ENCODE measurements at regions not wholly inside any gene's neighbourhood (a gene's known extent, or its start where the extent isn't known, plus 50 kb on each side); places are given as distances from the start of the nearest gene placed in this dataset.
"Not testable (repeated sequence)": the region's sequence is repeated elsewhere in the genome, so short reads cannot be mapped to it uniquely, and the experiment has no call there.

DNA sequence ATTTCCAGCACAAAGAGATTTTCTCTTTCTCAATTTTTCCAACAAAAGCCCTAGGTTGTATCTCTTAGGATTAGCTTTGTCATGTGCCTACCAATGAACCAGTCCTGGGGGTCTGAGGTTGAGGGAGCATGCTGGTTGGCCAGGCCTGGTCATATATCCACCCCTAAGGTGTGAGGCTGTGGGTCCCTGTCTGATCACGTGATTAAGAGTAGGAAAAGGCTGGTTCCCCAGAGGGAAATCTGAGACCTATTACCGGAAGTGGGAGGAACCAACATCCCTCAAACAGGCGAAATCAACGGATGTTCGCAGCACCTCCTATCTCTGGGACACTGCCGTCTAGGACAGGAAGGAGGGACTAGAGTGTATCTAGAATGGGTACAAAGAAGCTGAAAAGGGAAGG lies 185.7 kb upstream of the IRX5 start:
- DNase-seq (ENCODE audit: extremely low read depth, low read depth) = no peak
- TF ChIP-seq, protein P1, sequence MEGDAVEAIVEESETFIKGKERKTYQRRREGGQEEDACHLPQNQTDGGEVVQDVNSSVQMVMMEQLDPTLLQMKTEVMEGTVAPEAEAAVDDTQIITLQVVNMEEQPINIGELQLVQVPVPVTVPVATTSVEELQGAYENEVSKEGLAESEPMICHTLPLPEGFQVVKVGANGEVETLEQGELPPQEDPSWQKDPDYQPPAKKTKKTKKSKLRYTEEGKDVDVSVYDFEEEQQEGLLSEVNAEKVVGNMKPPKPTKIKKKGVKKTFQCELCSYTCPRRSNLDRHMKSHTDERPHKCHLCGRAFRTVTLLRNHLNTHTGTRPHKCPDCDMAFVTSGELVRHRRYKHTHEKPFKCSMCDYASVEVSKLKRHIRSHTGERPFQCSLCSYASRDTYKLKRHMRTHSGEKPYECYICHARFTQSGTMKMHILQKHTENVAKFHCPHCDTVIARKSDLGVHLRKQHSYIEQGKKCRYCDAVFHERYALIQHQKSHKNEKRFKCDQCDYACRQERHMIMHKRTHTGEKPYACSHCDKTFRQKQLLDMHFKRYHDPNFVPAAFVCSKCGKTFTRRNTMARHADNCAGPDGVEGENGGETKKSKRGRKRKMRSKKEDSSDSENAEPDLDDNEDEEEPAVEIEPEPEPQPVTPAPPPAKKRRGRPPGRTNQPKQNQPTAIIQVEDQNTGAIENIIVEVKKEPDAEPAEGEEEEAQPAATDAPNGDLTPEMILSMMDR (IDR thresholded peaks at IDR 0.05; ENCODE audit: low read depth, low read length) = no peak

DNA sequence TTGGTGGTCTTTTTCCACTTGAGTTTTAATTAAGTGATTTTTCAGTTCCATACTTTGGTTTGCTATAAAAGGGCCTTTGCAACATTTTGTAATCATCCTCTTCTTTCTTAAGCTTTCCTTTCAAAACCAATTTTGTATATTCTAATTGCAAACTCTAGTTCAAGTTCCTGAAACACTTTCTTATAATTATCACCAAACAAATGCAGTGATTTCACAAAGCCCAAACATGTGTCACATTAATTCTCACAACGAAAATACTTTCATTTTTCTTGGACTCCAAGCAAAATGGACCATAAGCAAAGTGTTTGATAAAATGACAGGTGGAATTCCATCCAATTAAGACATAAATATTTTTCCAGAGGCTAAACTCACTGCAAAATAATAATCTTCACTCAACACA lies 188.2 kb upstream of the IRX5 start:
- TF ChIP-seq, protein P1 (IDR thresholded peaks at IDR 0.05; ENCODE audit: low read depth, low read length) = no peak
- DNase-seq (ENCODE audit: extremely low read depth, low read depth) = no peak

GRCh38 chr16:54739381-54739780 lies 191.3 kb upstream of the IRX5 start:
- TF ChIP-seq, protein P1 (IDR thresholded peaks at IDR 0.05; ENCODE audit: low read depth, low read length) = no peak

DNA sequence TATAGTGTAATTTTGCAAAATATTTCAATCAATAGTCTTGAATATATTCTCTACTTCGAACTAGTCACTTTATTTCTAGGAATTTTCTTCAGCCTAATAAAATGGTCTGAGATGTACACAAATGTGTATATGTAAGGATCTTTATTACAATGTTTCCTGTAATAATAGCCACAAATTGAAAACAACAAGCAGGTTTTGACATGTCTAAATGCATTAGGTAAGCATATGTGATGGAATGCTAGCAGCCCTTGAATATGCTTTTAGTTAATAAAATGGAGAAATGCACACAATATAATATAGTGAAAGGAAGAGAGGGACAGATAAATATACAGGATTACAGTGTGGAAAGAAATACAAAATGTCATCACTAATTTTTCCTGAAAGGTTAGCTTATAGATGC lies 196.5 kb upstream of the IRX5 start:
- TF ChIP-seq, protein P1 (IDR thresholded peaks at IDR 0.05; ENCODE audit: low read depth, low read length) = no peak
- DNase-seq (ENCODE audit: extremely low read depth, low read depth) = no peak

More at GRCh38 chr16:54739381-54739780, 191.3 kb upstream of the IRX5 start:
- DNase-seq (ENCODE audit: extremely low read depth, low read depth) = no peak

DNA sequence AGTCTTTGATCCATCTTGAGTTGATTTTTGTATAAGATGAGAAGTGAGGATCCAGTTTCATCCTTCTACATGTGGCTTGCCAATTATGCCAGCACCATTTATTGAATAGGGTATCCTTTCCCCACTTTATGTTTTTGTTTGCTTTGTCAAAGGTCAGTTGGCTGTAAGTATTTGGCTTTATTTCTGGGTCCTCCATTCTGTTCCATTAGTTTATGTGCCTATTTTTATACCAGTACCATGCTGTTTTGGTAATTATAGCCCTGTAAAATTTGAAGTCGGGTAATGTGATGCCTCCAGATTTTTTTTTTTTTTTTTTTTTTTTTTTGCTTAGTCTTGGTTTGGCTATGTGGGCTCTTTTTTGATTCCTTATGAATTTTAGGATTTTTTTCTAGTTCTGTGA lies 203.0 kb upstream of the IRX5 start:
- DNase-seq (ENCODE audit: extremely low read depth, low read depth) = not testable (repeated sequence)

GRCh38 chr16:54724346-54724925 lies 206.2 kb upstream of the IRX5 start:
- DNase-seq (ENCODE audit: extremely low read depth, low read depth) = no peak
- TF ChIP-seq, protein P1 (IDR thresholded peaks at IDR 0.05; ENCODE audit: low read depth, low read length) = no peak

- no peak for DNase-seq (ENCODE audit: extremely low read depth, low read depth)
- TF ChIP-seq, protein P1 (IDR thresholded peaks at IDR 0.05; ENCODE audit: low read depth, low read length) = no peak
Measured at GRCh38 chr16:54722210-54722676, 208.4 kb upstream of the IRX5 start.

GRCh38 chr16:54720259-54720658 lies 210.4 kb upstream of the IRX5 start:
- TF ChIP-seq, protein P1 (IDR thresholded peaks at IDR 0.05; ENCODE audit: low read depth, low read length) = no peak
- no peak for DNase-seq (ENCODE audit: extremely low read depth, low read depth)
